ENCODE measurements at regions not wholly inside any gene's neighbourhood (a gene's known extent, or its start where the extent isn't known, plus 50 kb on each side); places are given as distances from the start of the nearest gene placed in this dataset.

DNA sequence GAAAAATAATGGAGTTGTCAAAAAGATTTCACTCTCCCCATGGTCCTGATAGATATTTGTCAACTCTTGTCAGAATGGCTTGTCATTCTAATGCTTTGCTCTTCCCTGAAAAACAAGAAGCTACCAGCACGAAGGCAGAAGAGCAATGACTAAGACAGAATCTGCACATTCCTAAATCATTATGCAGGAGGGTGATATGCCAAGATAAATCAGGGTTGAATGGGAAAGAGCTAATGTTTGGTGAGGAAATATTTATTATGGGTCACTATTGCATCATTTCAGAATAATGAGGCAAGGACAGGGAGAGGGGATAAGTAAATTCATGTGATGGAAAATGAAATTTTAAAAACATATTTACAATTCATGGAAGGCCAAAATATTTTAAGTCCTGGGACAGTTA lies 297.5 kb upstream of the XYLT1 start:
- no peak for ATAC-seq
- Histone ChIP-seq H2AFZ (ENCODE audit: low read length) (no peak overlapping the region), H3K36me3 (replicated peaks in 1 of 2; ENCODE audit: control insufficient read depth in 1 of 2, insufficient read depth in 2 of 2, low read length in 2 of 2) (no peaks in the 10 kb centered on the region), H3K9ac (ENCODE audit: insufficient read depth, low read depth, low read length) (no peak overlapping the region), H3K4me3 (replicated peaks in 1 of 3; ENCODE audit: insufficient read depth in 1 of 3, low read depth in 2 of 3, low read length in 3 of 3) (no peak overlapping the region), H4K20me1 (ENCODE audit: insufficient read depth, low read length) (no peaks in the 10 kb centered on the region), H3K9me3 (ENCODE audit: low read length) (no peaks in the 10 kb centered on the region), H3K4me2 (ENCODE audit: low read depth, low read length) (no peak overlapping the region), H3K27me3 (ENCODE audit: control insufficient read depth in 1 of 2, insufficient read depth in 2 of 2, low read length in 2 of 2) (no peaks in the 10 kb centered on the region), H3K4me1 (ENCODE audit: insufficient read depth, low read length) (no peaks in the 10 kb centered on the region), H3K79me2 (ENCODE audit: insufficient read depth, low read length) (no peaks in the 10 kb centered on the region), H3K27ac (ENCODE audit: extremely low read length, insufficient read depth, low read length) (no peak overlapping the region)
- POLR2A ChIA-PET = no interaction called here
- in situ Hi-C loops (cut with HindIII; ENCODE audit: extremely low pct_ligation_motif_present, low pct_unique_long_range_greater_than_20kb) = no loop called here
- WGBS (ENCODE audit: low lambda C conversion rate) = 0% methylated on average over 1 of the region's 1 CpG
- TF ChIP-seq, protein P1, sequence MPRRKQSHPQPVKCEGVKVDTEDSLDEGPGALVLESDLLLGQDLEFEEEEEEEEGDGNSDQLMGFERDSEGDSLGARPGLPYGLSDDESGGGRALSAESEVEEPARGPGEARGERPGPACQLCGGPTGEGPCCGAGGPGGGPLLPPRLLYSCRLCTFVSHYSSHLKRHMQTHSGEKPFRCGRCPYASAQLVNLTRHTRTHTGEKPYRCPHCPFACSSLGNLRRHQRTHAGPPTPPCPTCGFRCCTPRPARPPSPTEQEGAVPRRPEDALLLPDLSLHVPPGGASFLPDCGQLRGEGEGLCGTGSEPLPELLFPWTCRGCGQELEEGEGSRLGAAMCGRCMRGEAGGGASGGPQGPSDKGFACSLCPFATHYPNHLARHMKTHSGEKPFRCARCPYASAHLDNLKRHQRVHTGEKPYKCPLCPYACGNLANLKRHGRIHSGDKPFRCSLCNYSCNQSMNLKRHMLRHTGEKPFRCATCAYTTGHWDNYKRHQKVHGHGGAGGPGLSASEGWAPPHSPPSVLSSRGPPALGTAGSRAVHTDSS (CRISPR knock-in tag; conservative IDR thresholded peaks at IDR 0.05) = no peak
- no peak for TF ChIP-seq ZNF816 (CRISPR knock-in tag; IDR thresholded peaks at IDR 0.05; ENCODE audit: borderline replicate concordance)
- TF ChIP-seq, protein P2, sequence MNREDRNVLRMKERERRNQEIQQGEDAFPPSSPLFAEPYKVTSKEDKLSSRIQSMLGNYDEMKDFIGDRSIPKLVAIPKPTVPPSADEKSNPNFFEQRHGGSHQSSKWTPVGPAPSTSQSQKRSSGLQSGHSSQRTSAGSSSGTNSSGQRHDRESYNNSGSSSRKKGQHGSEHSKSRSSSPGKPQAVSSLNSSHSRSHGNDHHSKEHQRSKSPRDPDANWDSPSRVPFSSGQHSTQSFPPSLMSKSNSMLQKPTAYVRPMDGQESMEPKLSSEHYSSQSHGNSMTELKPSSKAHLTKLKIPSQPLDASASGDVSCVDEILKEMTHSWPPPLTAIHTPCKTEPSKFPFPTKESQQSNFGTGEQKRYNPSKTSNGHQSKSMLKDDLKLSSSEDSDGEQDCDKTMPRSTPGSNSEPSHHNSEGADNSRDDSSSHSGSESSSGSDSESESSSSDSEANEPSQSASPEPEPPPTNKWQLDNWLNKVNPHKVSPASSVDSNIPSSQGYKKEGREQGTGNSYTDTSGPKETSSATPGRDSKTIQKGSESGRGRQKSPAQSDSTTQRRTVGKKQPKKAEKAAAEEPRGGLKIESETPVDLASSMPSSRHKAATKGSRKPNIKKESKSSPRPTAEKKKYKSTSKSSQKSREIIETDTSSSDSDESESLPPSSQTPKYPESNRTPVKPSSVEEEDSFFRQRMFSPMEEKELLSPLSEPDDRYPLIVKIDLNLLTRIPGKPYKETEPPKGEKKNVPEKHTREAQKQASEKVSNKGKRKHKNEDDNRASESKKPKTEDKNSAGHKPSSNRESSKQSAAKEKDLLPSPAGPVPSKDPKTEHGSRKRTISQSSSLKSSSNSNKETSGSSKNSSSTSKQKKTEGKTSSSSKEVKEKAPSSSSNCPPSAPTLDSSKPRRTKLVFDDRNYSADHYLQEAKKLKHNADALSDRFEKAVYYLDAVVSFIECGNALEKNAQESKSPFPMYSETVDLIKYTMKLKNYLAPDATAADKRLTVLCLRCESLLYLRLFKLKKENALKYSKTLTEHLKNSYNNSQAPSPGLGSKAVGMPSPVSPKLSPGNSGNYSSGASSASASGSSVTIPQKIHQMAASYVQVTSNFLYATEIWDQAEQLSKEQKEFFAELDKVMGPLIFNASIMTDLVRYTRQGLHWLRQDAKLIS (CRISPR knock-in tag; IDR thresholded peaks at IDR 0.05) = no peak
- peak; percentile 84 for TF ChIP-seq ATF7 (IDR thresholded peaks at IDR 0.05)
- no peak for TF ChIP-seq ATF7 (CRISPR knock-in tag; IDR thresholded peaks at IDR 0.05)
- peak; percentile 75; the same call in 1 of the 2 replicates for TF ChIP-seq CEBPB (IDR thresholded peaks at IDR 0.05; ENCODE audit: borderline replicate concordance, low read depth, low read length)
- TF ChIP-seq EP300 (IDR thresholded peaks at IDR 0.05; ENCODE audit: low read depth in 2 of 2, low read length in 2 of 2) = no peak
- TF ChIP-seq EP300 (CRISPR knock-in tag; IDR thresholded peaks at IDR 0.05; ENCODE audit: borderline replicate concordance) = no peak
- no peak for FAIRE-seq
- CTCF ChIA-PET (ENCODE audit: low intra/inter-chr PET ratio, low total read pairs) = no interaction called here
- BruUV-seq (replicated peaks) = no TSS peak
- no peak for DNase-seq (ENCODE audit: low spot score)
- intact Hi-C loops (cut with micrococcal nuclease; ENCODE audit: unreplicated experiment) = no loop called here

Measured in HepG2 (cell line).